K562 (cell line): ENCODE measurements at regions not wholly inside any gene's neighbourhood (a gene's known extent, or its start where the extent isn't known, plus 50 kb on each side); places are given as distances from the start of the nearest gene placed in this dataset.

Experiments used
- ATAC-seq: fragments of 200-7000 bp; cut with Tn5 transposase; 3 replicates; pipeline ENCODE4 v1.9.1; 2020; ENCODE audit warnings: moderate library complexity
- BruUV-seq: library from RNA; stranded (reverse); fragments of 400-500 nt; replicated peaks from 2 replicates; lab custom pipeline; 2021; lab: Mats Ljungman, UMichigan
- CTCF ChIA-PET: fragments of 300-600 bp; formaldehyde crosslinking; extraction: SDS; loops from one replicate; lab custom pipeline; 2021; ENCODE audit warnings: low intra/inter-chr PET ratio; lab: Yijun Ruan, JAX
- POLR2A ChIA-PET: fragments of 300-600, 350-650 bp; sonication (Branson Sonifier 250); formaldehyde crosslinking; extraction: SDS; loops from one replicate; lab custom pipeline; 2021; ENCODE audit warnings: antibody characterized with exemption, inconsistent platforms; lab: Yijun Ruan, JAX
- DNase-seq, 4 experiments: peaks; one replicate each; pipeline versions ENCODE4 v3.0.0 to v3.0.0-alpha.2; 2011 to 2018; ENCODE audit warnings: low spot score in 3 of 4, mixed read lengths in 3 of 4; ENCODE audit errors: extremely low read depth in 1 of 4
- FAIRE-seq: peaks from 2 replicates; lab custom pipeline; 2011; peaks lifted over from hg19 to GRCh38; lab: Jason Lieb, UNC
- H2AFZ ChIP-seq: 2 replicates; pipeline ENCODE4 v1.6.0; 2011; ENCODE audit warnings: low read depth, low read length, control low read depth, inconsistent platforms
- H3K27ac ChIP-seq: fragments of 200-600 bp; 3 replicates; pipeline ENCODE4 v1.8.0; 2011; ENCODE audit warnings: low read depth, mild to moderate bottlenecking, control low read depth, inconsistent platforms, low read length, moderate library complexity, mixed read lengths; ENCODE audit errors: extremely low read depth
- H3K27me3 ChIP-seq, 2 experiments: fragments of 300-600 bp in 1 of 2; 2 replicates in 1 of 2; 3 replicates in 1 of 2; pipeline versions ENCODE4 v1.6.0 to v1.8.0; 2011; ENCODE audit warnings: inconsistent platforms in 2 of 2, low read length in 2 of 2, mild to moderate bottlenecking in 1 of 2, mixed read lengths in 1 of 2, moderate library complexity in 1 of 2; ENCODE audit not compliant: control insufficient read depth in 2 of 2, insufficient read depth in 2 of 2
- H3K36me3 ChIP-seq: fragments of 300-600 bp; 3 replicates; pipeline ENCODE4 v1.8.0; 2011; ENCODE audit warnings: mild to moderate bottlenecking, low read length, inconsistent platforms; ENCODE audit not compliant: control insufficient read depth, insufficient read depth
- H3K4me1 ChIP-seq, 2 experiments: fragments of 200-600 bp in 1 of 2; replicated peaks in 1 of 2; 2 replicates in 1 of 2; 3 replicates in 1 of 2; pipeline versions ENCODE4 v1.5.1 to v1.8.0; 2011; ENCODE audit warnings: inconsistent platforms in 2 of 2, low read length in 2 of 2, mild to moderate bottlenecking in 1 of 2, mixed read lengths in 1 of 2, moderate library complexity in 1 of 2; ENCODE audit not compliant: control insufficient read depth in 2 of 2, insufficient read depth in 2 of 2
- H3K4me2 ChIP-seq: 2 replicates; pipeline ENCODE4 v1.6.1; 2011; ENCODE audit warnings: low read length, control low read depth, inconsistent platforms, mixed read lengths; ENCODE audit not compliant: insufficient read depth
- H3K4me3 ChIP-seq: fragments of 200-600 bp; sonication (generic), shearing (Covaris generic); 2 replicates; pipeline ENCODE4 v1.5.1; 2016; ENCODE audit warnings: control low read depth, inconsistent platforms
- H3K79me2 ChIP-seq: fragments of 200-600 bp; 3 replicates; pipeline ENCODE4 v1.8.0; 2011; ENCODE audit warnings: low read length, inconsistent platforms; ENCODE audit not compliant: control insufficient read depth, insufficient read depth
- H3K9ac ChIP-seq, 2 experiments: 2 replicates each; pipeline versions ENCODE4 v1.6.0 to v1.6.1; 2011; ENCODE audit warnings: low read depth in 2 of 2, low read length in 2 of 2, control low read depth in 1 of 2, inconsistent platforms in 1 of 2, mild to moderate bottlenecking in 1 of 2, mixed read lengths in 1 of 2; ENCODE audit not compliant: insufficient read depth in 1 of 2
- H3K9me1 ChIP-seq: one replicate; pipeline ENCODE4 v1.6.0; 2011; ENCODE audit warnings: inconsistent platforms, mild to moderate bottlenecking, low read length, moderate library complexity; ENCODE audit not compliant: control insufficient read depth, insufficient read depth
- H3K9me3 ChIP-seq: replicated peaks from 2 replicates; pipeline ENCODE4 v1.5.1; 2011; ENCODE audit warnings: low read depth, low read length, inconsistent platforms; ENCODE audit not compliant: control insufficient read depth, insufficient read depth
- H4K20me1 ChIP-seq: replicated peaks from 2 replicates; pipeline ENCODE4 v1.6.1; 2011; ENCODE audit warnings: low read length, inconsistent platforms, mixed read lengths; ENCODE audit not compliant: control insufficient read depth, insufficient read depth
- FOXP4 ChIP-seq: sonication (generic); formaldehyde crosslinking; IDR thresholded peaks from 2 replicates; pipeline ENCODE4 v1.8.0; 2022; ENCODE audit warnings: mild to moderate bottlenecking, missing genetic modification reagents, borderline replicate concordance
- KDM1A ChIP-seq, 2 experiments: fragments of 450-650 bp; IDR thresholded peaks; 2 replicates each; pipeline ENCODE4 v1.6.1; 2016; ENCODE audit warnings: mild to moderate bottlenecking in 2 of 2
- ZNF785 ChIP-seq: fragments of 250-450 bp; sonication (Bioruptor Pico); IDR thresholded peaks from 2 replicates; pipeline ENCODE4 v1.4.0; 2020; ENCODE audit warnings: mild to moderate bottlenecking
- WGBS: fragments of 100-300 bp; shearing (Covaris generic); methylation state at CpG from one replicate; pipeline ENCODE4 v1.1.6; 2016; ENCODE audit warnings: low coverage, mixed read lengths; ENCODE audit not compliant: insufficient coverage; ENCODE audit errors: missing lambda C conversion rate; 5-methylcytosine and 5-hydroxymethylcytosine counted together
- in situ Hi-C: fragments of 300-500 bp; cut with MboI; formaldehyde crosslinking; loops from 4 replicates; pipeline ENCODE4 v1.15.0; 2018; ENCODE audit warnings: inconsistent platforms, mixed read lengths
- intact Hi-C: fragments of 100-400 bp; cut with micrococcal nuclease; formaldehyde crosslinking; loops from 2 replicates; pipeline ENCODE4 v1.14.2; 2022

- CTCF ChIA-PET = no interaction called here
- in situ Hi-C loops (loop anchor here (25.0 kb wide), 1 partner anchor 444 kb away; no protein-coding TSS in a partner anchor), intact Hi-C loops (no loop called here)
- Histone ChIP-seq H3K36me3 (no peaks in the 10 kb centered on the region), H3K9me3 (no peaks in the 10 kb centered on the region), H3K79me2 (no peaks in the 10 kb centered on the region), H2AFZ (no peak overlapping the region), H4K20me1 (no peaks in the 10 kb centered on the region), H3K9me1 (no peaks in the 10 kb centered on the region), H3K4me2 (no peak overlapping the region), H3K27ac (no peak overlapping the region), H3K27me3 (no peaks in the 10 kb centered on the region; a peak in 1 of 5 replicates), H3K9ac (no peak overlapping the region), H3K4me3 (no peak overlapping the region), H3K4me1 (no peaks in the 10 kb centered on the region)
- no TSS peak for BruUV-seq
- no peak for DNase-seq
- ATAC-seq = no peak
- POLR2A ChIA-PET = no interaction called here
- no peak for FAIRE-seq
- TF ChIP-seq FOXP4 (CRISPR knock-in tag) (no peak), KDM1A (IDR thresholded peaks at IDR 0.05) (0 out of 4 replicates have a peak, but pooled peaks of 1 of the 2 experiments have one; percentile 11)
- WGBS = 0% methylated on average over 4 of the region's 4 CpGs
Measured at GRCh38 chr4:71268166-71268565, 70.7 kb upstream of the SLC4A4 start.

- no peak overlapping the region for H3K9ac ChIP-seq
- TF ChIP-seq ZNF785 (CRISPR knock-in tag) = no peak
- ATAC-seq = no peak
- no peaks in the 10 kb centered on the region for H4K20me1 ChIP-seq
- H3K27me3 ChIP-seq = no peaks in the 10 kb centered on the region; a peak in 1 of 5 replicates
- no peak overlapping the region for H3K4me2 ChIP-seq
- ChIA-PET POLR2A (interaction anchor here (0.9 kb wide), 1 partner anchor 10 kb away, joined by 3 read pairs; no protein-coding TSS in a partner anchor), CTCF (no interaction called here)
- no peak for DNase-seq
- no peaks in the 10 kb centered on the region for H3K36me3 ChIP-seq
- 0% methylated on average over 5 of the region's 5 CpGs for WGBS
- no TSS peak for BruUV-seq
- H3K4me1 ChIP-seq = no peaks in the 10 kb centered on the region
- in situ Hi-C loops = loop anchor here (25.0 kb wide), 1 partner anchor 443 kb away; no protein-coding TSS in a partner anchor
- H3K27ac ChIP-seq = no peak overlapping the region
- FAIRE-seq = no peak
- H3K9me3 ChIP-seq = no peaks in the 10 kb centered on the region
- H3K79me2 ChIP-seq = no peaks in the 10 kb centered on the region
- H3K9me1 ChIP-seq = no peaks in the 10 kb centered on the region
- H3K4me3 ChIP-seq = no peak overlapping the region
- intact Hi-C loops = no loop called here
- H2AFZ ChIP-seq = no peak overlapping the region
Measured at GRCh38 chr4:71269233-71269632, 69.6 kb upstream of the SLC4A4 start.
